ENCODE measurements at regions not wholly inside any gene's neighbourhood (a gene's known extent, or its start where the extent isn't known, plus 50 kb on each side); places are given as distances from the start of the nearest gene placed in this dataset.
"Not testable (repeated sequence)": the region's sequence is repeated elsewhere in the genome, so short reads cannot be mapped to it uniquely, and the experiment has no call there.

- H3K27me3 ChIP-seq (replicated peaks; ENCODE audit: control insufficient read depth, insufficient read depth, low read length): no peaks in the 10 kb centered on the region
These were observed 209.4 kb upstream of the ATP6AP2 start for GRCh38 chrX:40371376-40371775.

GRCh38 chrX:40368611-40369061 is 212.1 kb upstream of the ATP6AP2 start:
- DNase-seq (ENCODE audit: extremely low read depth, insufficient read length): no peak
- no peaks in the 10 kb centered on the region for H3K27me3 ChIP-seq (replicated peaks; ENCODE audit: control insufficient read depth, insufficient read depth, low read length)
- H3K36me3 ChIP-seq (ENCODE audit: control insufficient read depth, insufficient read depth, low read length): no peaks in the 10 kb centered on the region
- TF ChIP-seq CTCF (IDR thresholded peaks at IDR 0.05; ENCODE audit: insufficient read depth, low read length, poor library complexity, severe bottlenecking): no peak
- no peak overlapping the region for H3K4me3 ChIP-seq (replicated peaks; ENCODE audit: low read depth, low read length)

More at GRCh38 chrX:40371376-40371775, 209.4 kb upstream of the ATP6AP2 start:
- Histone ChIP-seq H3K4me3 (replicated peaks; ENCODE audit: low read depth, low read length) (no peak overlapping the region), H3K36me3 (ENCODE audit: control insufficient read depth, insufficient read depth, low read length) (no peaks in the 10 kb centered on the region)
- no peak for DNase-seq (ENCODE audit: extremely low read depth, insufficient read length)
- no peak for TF ChIP-seq CTCF (IDR thresholded peaks at IDR 0.05; ENCODE audit: insufficient read depth, low read length, poor library complexity, severe bottlenecking)

- TF ChIP-seq CTCF (IDR thresholded peaks at IDR 0.05; ENCODE audit: insufficient read depth, low read length, poor library complexity, severe bottlenecking): no peak
- H3K4me3 ChIP-seq (replicated peaks; ENCODE audit: low read depth, low read length): no peak overlapping the region
- H3K36me3 ChIP-seq (ENCODE audit: control insufficient read depth, insufficient read depth, low read length): no peaks in the 10 kb centered on the region
- H3K27me3 ChIP-seq (replicated peaks; ENCODE audit: control insufficient read depth, insufficient read depth, low read length): no peaks in the 10 kb centered on the region
- no peak for DNase-seq (ENCODE audit: extremely low read depth, insufficient read length)
These were observed 214.1 kb upstream of the ATP6AP2 start for GRCh38 chrX:40366661-40367060.

GRCh38 chrX:40362291-40362690 is 218.5 kb upstream of the ATP6AP2 start:
- not testable (repeated sequence) for DNase-seq (ENCODE audit: extremely low read depth, insufficient read length); H3K36me3 ChIP-seq (ENCODE audit: control insufficient read depth, insufficient read depth, low read length); H3K4me3 ChIP-seq (replicated peaks; ENCODE audit: low read depth, low read length); H3K27me3 ChIP-seq (replicated peaks; ENCODE audit: control insufficient read depth, insufficient read depth, low read length)

GRCh38 chrX:40360557-40360956 is 220.2 kb upstream of the ATP6AP2 start:
- no peaks in the 10 kb centered on the region for H3K36me3 ChIP-seq (ENCODE audit: control insufficient read depth, insufficient read depth, low read length)
- H3K4me3 ChIP-seq (replicated peaks; ENCODE audit: low read depth, low read length): no peak overlapping the region
- no peaks in the 10 kb centered on the region for H3K27me3 ChIP-seq (replicated peaks; ENCODE audit: control insufficient read depth, insufficient read depth, low read length)
- TF ChIP-seq CTCF (IDR thresholded peaks at IDR 0.05; ENCODE audit: insufficient read depth, low read length, poor library complexity, severe bottlenecking): no peak
- no peak for DNase-seq (ENCODE audit: extremely low read depth, insufficient read length)

GRCh38 chrX:40359593-40359992 is 221.2 kb upstream of the ATP6AP2 start:
- DNase-seq (ENCODE audit: extremely low read depth, insufficient read length): no peak
- no peak overlapping the region for H3K4me3 ChIP-seq (replicated peaks; ENCODE audit: low read depth, low read length)
- no peaks in the 10 kb centered on the region for H3K27me3 ChIP-seq (replicated peaks; ENCODE audit: control insufficient read depth, insufficient read depth, low read length)
- no peak for TF ChIP-seq CTCF (IDR thresholded peaks at IDR 0.05; ENCODE audit: insufficient read depth, low read length, poor library complexity, severe bottlenecking)
- H3K36me3 ChIP-seq (ENCODE audit: control insufficient read depth, insufficient read depth, low read length): no peaks in the 10 kb centered on the region

All from GM06990 (cell line).